GM18520 (cell line): ENCODE measurements at regions not wholly inside any gene's neighbourhood (a gene's known extent, or its start where the extent isn't known, plus 50 kb on each side); places are given as distances from the start of the nearest gene placed in this dataset.

Source experiments
- ATAC-seq: cut with Tn5 transposase; IDR thresholded peaks from one replicate; pipeline ENCODE4 v1.9.1; 2021; ENCODE audit not compliant: unreplicated experiment

DNA sequence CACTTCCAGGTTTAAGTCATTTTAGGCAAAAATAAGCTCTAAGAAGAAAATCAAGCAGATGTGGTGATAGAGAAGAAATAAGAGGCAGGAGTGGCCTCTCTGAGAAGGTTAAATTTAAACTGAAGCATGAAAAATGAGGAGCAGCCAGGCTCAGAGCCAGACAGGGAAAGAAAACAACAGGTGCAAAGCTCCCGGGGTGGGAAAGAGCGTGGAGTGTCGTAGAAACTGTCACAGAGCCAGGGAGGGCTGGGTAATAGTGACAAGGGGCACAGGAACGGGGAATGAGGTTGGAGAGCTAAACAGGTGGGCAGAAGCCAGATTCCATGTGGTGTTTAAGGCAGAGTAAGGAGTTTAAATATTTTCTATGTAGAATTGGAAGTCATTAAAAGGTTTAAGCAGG is 132.1 kb upstream of the BLID start:
- no peak for ATAC-seq

GRCh38 chr11:122246874-122247273 is 130.9 kb upstream of the BLID start:
- no peak for ATAC-seq

GRCh38 chr11:122242731-122243130 is 126.7 kb upstream of the BLID start:
- ATAC-seq = no peak

DNA sequence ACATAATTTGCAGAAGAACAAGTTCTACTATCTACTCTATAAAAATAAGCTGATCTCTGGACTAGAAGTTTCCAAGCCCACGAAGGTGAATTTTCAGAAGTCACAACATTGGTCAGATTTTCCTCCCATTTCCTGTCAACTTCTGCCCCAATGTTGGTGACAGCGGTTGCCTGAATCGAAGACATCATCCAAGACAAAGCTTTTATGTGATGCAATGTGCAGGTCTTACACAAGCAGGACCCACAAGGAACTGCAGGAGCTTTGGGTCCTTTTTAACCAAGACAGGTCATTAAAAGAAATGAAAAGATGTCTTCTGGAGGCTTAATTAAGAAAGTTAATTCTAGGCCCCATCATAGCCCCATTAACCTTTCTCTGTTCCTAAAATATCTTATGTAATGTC is 125.6 kb upstream of the BLID start:
- ATAC-seq = no peak

- no peak for ATAC-seq
Observed at GRCh38 chr11:122240638-122241037, 124.6 kb upstream of the BLID start.

- ATAC-seq = no peak
Observed at GRCh38 chr11:122235615-122236014, 119.6 kb upstream of the BLID start.

DNA sequence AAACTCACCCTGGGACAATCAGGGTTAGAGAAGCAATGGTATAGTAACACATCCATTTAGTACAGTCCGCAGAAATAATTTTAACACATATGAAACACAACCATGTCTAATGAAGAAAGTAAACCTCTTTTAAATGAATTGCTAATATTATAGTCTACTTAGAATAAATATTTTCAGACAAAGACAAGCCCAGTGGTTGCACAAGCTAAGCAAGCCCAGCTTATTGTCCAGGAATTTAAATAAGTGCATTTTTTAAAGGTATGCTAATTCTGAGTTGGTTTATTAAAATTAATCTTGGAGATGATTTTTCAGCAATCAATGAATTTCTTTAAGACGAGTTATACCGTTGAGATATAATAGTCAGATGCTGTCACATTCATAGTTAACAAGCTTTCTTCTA is 118.8 kb upstream of the BLID start:
- ATAC-seq = no peak

GRCh38 chr11:122234257-122234656 is 118.2 kb upstream of the BLID start:
- ATAC-seq = no peak

DNA sequence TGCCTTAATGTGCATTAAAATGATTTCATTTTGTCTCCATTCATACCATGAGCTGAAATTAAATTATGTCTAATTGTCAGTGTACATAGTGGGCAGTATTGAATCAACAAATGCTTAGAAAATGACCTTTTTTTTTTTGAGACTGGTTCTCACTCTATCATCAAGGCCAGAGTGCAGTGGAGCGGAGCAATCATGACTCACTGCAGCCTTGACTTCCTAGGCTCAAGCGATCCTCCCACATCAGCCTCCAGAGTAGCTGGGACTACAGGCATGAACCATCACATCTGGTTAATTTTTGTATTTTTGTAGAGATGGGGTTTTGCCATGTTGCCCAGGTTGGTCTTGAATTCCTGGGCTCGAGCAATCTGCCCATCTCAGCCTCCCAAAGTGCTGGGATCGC is 117.0 kb upstream of the BLID start:
- no peak for ATAC-seq

DNA sequence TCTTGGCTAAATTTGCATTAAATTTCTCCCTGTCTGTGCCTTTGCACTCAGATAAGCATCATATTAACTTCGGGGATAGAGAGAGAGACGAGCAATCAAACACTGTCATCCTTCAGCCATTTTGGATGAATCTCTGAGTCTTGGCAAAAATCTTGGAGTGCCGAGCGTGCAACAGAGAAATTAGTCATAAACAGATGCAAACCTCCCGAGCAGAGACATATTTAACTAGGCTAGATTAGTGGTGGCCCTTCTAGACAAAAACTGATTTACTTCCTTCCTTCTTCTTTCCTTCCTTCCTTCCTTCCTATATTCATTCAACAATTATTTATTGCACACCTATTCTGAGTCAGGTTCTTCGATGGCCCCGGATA is 114.4 kb upstream of the BLID start:
- ATAC-seq = no peak

DNA sequence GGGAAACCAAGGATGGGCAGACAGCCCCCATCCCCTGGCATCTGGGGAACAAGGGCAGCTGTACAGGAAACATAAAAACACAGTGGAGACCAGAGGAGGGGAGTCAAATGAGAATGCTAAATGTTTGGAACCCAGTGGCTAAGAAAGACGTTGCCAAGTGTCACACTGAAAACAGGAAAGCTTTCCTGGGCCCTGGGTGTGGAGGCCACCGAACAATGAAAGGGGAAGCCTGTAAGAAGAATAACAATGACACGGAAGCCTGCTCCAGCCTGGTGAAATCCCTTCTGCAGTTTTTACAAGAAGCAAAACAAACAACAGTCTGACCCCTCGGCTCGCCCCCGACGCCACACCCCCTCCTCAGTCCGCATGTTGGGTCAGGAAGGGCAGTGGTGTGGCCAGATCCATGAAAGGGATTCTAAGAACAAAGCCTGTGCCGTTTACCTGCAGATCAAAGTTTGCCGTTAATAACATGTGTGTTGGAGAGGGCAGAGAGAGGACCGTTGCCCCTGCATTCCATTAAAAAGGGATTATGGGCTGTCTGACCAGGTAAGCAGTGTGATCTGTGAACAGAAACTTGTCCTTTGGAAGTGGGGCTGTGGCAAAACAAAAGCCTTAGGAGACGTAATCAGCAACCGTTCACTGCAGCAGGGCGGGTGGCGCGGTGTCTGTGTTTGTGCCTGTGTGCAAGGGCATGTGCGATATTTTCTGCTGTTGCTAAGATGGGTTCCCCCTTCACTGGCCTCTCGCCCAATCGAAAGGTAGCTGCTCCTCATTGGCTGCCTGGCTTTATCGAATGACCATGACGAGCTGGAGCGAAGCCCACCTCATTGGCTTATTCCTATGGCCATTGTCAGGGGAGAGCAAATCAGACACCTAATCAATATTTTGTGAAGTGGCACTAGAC is 113.7 kb upstream of the BLID start:
- ATAC-seq = no peak

- ATAC-seq = no peak
Observed at GRCh38 chr11:122229078-122229477, 113.1 kb upstream of the BLID start.

DNA sequence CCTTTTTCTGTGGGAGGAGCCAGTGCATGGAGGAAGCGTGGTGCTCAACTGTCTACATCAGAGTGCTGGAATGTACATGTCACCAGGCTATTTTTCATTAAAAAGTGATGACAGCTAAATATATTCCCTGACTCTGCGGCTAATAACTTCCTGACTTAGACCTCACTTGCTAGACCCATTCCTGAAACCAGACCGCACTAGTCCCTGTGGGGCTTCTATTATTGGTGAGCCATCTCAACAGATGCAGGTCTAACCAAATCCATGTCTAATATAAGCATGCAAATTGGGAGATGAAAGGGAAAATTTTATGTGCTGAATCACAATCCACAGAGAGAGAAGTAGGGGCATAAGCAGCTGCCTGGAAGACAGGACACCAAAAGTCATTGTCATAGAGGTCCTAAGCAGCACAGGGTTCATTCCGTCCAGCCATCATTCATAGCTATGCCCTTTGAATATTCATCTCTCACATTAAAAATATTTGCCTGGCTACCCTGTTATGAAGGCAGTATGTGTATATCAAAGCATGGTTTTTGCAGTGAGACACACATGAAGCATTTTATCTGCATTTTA is 110.9 kb upstream of the BLID start:
- no peak for ATAC-seq

DNA sequence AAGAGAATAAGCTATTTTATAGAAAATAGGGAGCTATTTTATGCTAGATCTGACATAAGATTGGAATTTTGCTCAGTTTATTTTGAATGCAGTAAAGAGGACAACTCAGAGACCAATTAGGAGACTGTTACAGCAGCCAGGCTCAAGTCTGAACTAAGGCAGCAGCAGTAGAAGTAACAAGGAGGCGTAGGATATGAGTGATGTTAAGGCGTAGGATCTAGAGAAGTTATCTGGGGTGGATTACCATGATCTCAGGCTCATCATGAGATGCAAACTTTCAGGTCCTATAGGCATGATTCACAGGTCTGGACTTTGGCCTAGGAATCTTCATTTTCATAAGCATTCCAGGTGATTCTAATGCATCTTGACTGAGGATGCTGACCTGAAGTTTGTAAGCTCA is 108.9 kb upstream of the BLID start:
- ATAC-seq = no peak

GRCh38 chr11:122220321-122220720 is 104.3 kb upstream of the BLID start:
- ATAC-seq = no peak

GRCh38 chr11:122219791-122220190 is 103.8 kb upstream of the BLID start:
- ATAC-seq = no peak

DNA sequence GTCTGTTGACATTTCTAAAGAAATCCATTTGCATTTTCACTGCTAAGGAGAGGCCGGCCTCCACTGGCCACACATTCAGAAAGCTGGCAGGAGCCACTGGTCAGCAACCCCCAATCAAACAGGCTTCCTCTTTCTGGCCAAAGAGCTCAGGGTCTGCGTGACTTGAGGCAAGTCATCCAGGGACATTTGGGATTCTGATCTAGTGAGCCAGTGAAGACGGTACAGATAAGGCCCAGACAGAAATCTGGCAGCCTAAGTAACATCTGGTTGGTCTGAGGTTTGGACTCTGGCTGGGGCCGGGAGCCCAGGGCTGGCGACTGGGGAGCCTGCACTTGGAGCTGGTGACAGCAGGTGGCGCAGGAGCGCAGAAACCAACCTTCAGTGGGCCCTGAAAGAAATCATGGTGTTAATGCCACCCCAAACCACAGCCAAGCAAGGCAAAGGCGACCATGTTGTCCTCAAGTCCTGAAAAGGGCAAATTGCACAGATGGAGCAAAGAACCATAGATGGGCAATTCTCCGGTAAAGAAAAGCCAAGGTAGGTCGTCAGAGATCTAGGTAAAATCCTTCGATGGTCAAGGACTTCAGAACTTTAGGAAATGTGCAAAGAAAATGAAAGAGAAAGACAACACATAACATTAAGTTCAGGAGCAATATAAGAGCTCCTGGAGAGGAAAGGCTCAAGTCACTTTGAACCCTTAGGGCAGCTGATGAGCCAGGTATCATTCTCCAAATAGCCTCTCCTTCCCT is 99.4 kb upstream of the BLID start:
- peak; percentile 45 for ATAC-seq

DNA sequence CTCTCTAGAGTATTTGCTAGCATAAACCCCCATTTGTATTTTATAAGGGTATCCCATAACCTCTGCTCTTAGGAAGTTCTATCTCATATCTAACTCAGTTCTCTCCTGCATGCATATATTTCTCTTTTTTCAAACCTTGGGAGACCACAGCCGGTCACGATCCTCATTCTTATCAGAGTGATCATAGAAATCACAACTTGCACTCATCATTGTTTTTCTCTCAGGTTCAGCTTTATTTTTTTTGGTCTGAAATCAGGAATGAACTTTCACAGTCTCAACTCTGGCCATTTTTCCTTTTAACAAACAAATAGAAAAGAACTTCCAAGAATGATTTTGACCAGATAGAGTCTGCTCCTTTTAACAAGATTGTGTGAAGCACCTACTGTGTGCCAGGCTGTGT is 98.6 kb upstream of the BLID start:
- ATAC-seq = no peak

DNA sequence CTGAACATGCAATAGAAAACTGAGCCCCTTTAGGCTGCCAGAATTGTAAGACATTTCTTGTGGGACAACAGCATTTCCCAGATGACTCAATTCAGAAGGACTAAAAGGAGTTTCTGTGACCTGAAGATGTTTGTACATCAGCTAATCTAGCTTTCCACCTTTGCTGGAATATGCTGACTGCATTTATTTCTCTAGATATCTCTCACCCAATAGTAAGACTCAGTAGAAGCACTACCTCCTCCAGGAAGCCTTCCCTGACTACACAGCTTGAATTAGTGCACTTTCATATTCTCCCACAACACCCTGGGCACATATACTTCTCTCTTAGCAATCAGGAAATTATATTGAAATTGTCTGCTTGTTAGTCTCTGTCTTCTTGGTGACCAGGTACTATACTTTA is 98.1 kb upstream of the BLID start:
- no peak for ATAC-seq

GRCh38 chr11:122213171-122213570 is 97.2 kb upstream of the BLID start:
- no peak for ATAC-seq

- ATAC-seq = no peak
Observed at GRCh38 chr11:122210367-122210997, 94.5 kb upstream of the BLID start.
